Stimulated activated CD4-positive, alpha-beta T cell treated with anti-CD3 and anti-CD28 coated beads, Interleukin-4, amount 100 ng/mL, for 1 hour (primary cell): ENCODE measurements at regions not wholly inside any gene's neighbourhood (a gene's known extent, or its start where the extent isn't known, plus 50 kb on each side); places are given as distances from the start of the nearest gene placed in this dataset.
"Not testable (repeated sequence)": the region's sequence is repeated elsewhere in the genome, so short reads cannot be mapped to it uniquely, and the experiment has no call there.

Source experiments
- DNase-seq: peaks from one replicate; pipeline ENCODE4 v3.0.0-alpha.2; 2020

DNA sequence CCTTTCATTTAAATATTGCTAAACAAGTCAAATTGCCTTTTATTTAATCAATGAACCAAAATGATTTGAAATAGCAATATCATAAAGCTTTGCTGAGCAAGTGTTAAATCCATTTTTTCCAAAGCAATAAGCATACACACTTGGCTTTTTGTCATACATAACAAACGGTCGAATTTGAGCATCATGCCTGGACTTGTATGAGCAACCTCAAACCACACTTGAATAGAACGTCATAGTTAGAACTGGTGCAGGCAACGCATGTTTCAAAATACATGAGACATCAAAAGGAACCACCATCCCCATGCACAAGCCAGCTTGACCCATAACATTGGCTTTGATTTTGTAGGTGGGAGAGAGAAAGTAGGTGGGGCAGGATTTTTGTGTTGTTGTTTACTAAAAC is 812.3 kb upstream of the FRG1 start:
- DNase-seq: no peak

DNA sequence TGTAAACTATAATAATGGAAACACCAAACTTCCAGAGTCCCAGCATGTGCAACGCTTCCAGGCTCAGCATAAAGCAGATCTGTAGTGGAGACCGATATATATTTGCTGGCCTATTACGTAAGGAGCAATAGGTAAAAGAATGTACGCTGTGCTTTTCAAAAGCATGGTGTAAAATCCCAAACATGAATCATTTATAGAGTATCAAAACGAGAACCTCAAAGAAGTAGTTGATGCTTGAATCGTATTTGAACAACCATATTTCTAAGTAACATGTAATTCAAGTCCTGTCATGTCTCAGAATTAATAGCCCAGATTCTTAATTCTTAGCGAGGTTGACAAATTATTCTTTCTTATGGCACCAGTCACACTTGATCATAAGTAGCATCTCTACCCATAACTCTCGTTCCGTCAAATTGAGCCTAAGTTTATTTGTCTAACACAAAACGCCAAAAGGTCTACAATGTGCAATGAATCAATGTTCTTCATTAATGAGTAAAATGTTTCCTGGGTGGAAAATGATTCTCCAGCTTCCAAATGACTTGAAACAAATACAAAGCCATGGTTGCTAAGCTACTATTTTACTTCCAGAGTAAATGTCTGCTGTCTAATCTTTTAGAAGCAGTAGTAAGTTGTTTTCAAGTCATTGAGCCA is 811.5 kb upstream of the FRG1 start:
- no peak for DNase-seq

DNA sequence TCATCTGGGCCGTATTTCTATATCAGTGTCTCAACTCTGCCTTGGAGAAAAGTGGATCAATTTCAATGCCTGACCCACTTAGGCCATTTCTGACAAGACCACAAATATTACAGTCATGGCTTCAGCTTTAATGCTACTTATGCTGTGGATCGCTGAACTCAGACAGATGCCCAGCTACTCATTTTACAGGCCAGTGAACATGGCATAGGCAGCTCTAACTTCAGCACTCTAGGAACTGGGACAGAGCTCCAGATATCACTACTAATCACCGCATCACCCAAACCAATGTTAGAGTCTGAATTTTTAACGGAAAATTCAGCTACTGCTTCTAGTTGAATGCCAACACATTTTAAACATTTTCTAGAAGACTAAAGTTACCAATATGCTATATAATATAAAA is 809.6 kb upstream of the FRG1 start:
- no peak for DNase-seq

DNA sequence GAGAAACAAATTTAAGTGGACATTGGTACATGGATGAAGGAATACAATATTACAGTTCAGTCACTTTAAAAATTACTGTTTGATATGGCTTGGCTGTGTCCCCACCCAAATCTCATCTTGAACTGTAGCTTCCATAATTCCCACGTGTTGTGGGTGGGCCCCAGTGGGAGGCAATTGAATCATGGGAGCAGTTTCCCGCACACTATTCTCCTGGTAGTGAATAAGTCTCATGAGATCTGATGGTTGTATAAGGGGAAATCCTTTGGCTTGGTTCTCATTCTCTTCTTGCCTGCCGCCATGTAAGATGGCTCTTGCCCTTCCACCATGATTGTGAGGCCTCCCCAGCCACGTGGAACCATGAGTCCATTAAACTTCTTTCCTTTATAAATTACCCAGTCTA is 804.2 kb upstream of the FRG1 start:
- no peak for DNase-seq

DNA sequence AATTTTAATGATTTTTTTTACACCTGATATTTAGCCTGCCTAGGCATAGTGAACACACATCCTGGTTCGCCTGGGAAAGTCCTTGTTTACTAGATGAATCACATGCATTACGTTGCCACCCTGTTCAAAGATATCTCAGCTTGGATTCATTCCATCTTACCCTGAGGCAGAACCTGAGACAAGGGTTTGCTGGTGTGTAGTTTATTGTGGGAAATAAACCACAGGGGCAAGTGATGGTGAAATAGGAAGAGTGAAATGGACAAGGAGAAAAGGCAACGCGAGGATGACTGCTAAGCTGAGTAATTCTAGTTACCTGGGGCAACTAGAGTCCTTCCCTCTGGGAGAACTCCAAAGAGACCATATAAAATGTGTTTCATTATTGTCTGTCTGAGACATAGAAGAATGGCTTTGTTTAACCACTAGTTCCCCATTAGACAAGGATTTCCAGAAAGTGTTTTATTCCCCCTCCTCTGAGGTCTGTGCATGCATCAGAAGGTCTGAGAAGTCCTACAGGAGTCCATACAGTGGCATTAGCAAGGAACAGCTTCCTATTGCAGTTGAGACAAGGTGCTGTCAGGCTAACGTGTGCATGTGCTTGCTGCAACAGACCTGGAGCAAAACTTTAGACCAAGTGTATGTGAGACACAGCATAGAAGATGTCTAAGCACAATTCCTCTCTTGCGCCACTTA is 797.3 kb upstream of the FRG1 start:
- DNase-seq: no peak

DNA sequence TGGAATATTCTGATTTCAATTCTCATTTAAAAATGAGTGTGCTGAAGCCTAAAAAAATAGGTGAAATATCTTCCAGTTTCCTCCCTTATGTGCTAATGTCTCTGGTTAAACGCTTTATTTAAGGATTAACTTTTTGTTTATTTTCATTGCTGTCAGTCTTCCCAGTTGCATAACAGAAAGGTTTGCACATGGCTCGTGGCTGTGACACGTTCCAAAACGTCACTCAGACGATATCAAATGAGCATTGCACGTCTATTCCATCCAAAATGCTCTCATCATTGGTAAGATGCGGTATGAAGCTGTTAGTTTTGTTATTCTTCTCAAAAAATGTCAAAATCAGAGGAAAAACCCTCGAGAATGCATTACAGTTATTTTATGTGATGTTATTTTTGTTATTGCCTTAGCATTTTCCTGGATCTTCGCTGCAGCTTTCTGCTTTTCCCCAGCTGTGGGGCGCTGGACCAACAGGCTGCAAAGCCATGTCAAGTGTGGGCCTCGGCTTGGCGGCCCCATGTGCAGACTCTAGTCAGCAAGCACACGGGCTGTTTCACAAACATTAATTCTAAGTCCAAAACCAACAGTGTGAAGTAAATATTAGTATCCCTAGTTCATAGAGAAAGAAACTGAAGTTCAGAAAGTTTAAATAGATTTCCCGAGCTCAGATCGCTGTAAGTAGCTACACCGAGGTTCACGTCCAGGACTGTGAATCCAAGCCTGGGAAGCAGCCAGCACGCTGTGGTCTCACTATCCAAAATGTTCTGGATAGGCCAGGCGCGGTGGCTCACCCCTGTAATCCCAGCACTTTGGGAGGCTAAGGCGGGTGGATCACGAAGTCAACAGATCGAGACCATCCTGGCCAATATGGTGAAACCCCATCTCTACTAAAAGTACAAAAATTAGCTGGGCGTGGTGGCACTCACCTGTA is 793.4 kb upstream of the FRG1 start:
- no peak for DNase-seq

DNA sequence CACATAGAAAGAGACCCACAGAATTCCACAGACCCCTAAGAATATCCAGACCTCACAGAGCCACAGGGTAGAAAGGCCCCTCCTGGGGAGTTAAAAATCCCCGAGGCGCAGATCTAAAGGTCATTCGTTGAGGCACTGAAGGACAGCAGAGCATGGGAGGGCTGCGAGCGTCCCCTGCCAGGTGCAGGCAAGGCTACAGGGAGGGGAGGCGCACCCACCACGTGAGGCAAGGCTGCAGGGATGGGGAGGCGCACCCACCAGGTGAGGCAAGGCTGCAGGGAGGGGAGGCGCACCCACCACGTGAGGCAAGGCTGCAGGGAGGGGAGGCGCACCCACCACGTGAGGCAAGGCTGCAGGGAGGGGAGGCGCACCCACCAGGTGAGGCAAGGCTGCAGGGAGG is 785.6 kb upstream of the FRG1 start:
- not testable (repeated sequence) for DNase-seq

DNA sequence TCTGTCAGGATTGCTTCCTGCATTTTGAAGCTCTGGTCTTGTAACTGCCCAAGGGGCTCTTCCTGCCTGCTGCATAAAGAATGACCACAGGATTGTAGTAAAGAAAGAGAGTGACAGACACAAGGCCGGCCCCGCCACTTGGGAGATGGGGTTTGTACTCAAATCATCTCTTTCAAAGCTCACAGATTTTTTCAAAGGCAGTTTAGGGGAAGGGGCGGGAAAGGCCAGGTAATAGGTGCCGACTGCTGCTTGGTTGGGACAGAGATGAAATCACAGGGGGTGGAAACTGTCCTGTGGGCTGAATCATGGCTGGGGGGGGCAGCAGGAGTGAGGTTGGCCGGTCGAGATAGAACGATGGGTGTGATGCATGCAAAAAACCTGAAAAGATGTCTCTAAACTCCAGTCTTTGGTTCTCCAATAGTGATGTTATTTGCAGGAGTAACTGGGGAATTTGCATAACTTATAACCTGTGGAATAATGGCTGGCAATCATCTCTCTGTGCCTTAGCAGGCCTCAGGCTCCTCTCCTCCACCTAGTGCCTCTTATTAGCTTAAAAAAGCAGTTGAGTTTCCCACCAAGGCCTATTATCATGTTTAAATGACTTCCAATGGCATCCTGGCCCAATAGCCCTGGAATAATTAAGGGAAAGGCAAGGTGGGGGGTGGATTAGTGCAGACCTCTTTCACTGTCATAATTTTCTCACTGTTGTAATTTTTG is 778.4 kb upstream of the FRG1 start:
- DNase-seq: no peak

DNA sequence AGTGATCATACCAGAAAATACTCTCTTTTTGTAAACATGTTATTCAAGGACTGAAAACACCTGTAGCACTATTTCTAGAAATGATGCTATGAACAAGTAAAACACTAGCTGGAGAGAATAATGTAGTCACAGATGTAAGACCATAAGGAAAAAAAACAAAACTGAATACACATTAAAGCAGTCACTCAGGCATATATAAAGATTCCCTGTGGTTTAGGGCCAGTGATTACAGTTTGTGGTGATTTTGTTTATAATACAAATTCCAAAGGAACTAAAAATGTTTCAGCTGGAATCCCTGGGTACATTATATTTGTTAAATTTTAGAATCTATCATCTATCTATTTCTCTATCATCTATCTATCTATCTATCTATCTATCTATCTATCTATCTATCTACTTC is 777.8 kb upstream of the FRG1 start:
- DNase-seq: no peak

DNA sequence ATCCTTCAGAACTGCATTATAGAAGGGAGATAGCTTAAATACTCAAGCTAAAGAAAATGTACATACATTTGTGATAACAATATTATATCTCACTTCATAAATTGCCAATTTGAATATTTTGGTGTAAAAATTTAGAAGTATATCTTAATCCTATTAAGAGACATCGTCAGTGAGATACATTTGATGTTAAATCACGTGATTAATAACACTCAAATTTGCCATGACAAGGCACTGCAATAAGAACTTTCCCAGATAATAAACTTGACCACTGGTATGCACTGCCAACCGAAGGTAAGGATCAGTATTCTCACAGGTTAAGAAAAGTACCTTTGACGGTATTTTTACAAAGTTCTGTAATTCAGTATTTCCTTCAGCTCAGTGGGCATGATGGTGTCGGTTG is 764.7 kb upstream of the FRG1 start:
- no peak for DNase-seq

DNA sequence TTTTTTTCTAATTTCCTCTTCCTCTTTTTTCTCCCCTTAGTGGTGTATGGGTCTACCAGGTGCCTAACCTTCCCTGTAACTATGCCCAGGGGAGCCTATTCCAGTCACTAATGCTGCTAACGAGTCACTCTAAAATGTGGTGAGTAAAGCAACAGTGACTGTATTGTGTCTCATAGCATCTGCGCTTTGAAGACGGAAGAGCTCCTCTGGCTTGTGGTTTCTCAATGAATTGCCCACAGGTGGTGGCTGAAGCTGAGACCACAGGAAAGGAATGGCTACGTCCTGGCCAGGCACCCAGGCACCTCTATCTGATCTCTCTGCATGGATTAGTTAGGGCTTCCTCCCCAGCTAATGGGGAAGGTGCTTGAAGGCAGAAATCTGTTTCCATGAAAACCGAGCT is 763.5 kb upstream of the FRG1 start:
- no peak for DNase-seq

DNA sequence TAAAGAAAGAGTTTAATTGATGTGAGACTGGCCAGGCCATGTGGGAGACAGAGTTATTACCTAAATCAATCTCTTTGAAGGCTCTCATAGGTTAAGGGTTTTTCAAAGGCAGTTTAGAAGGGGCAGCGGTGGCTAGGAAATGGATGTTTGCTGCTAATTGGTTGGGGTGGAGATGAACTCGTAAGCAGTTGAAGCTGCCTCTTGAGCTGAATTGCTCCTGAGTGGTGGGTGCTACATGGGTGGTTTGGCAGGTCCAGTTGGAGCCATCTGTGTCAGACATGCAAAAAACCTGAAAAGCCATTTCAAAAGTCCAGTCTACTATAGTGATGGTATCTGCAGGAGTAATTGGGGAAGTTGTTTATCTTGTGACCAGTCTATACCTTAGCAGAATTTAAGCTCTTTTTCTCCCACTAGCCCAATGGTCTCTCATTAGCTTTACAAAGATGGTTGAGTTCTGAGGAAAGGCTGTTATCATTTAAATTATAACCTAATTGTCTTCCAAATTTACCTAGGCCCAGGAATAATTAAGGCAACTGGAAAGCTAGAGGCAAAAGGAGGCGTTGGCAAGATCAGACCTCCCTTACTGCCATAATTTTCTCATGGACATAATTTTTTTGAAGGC is 762.4 kb upstream of the FRG1 start:
- no peak for DNase-seq

DNA sequence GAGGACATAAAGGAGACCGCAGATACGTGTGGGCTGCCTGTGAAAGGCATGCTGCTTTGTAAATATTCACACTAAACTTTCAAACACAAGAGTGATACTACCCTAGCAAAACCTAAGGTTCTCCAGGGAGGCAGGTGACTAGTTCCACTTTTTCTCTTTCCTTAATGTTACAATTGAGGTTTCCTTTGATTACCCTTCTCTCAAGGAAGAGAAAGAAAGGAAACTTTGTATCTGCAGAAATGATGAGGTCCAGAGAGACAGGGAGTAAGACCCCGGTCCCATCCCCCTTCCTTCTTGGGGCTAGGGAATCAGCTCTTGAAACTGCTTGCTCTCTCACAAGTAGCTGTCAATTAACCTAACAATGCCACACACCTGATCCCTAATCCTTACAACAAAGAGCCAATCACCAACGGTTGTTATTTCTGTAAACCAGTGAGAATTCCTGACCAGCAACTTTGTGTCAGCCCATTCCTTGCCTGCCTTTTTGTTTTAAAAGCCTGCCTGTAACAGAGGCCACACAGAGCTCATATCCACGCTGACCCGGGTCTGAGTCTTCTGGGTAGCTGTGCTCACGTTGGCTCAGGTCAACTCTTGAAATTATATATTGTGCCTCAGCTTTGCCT is 754.8 kb upstream of the FRG1 start:
- DNase-seq: no peak

DNA sequence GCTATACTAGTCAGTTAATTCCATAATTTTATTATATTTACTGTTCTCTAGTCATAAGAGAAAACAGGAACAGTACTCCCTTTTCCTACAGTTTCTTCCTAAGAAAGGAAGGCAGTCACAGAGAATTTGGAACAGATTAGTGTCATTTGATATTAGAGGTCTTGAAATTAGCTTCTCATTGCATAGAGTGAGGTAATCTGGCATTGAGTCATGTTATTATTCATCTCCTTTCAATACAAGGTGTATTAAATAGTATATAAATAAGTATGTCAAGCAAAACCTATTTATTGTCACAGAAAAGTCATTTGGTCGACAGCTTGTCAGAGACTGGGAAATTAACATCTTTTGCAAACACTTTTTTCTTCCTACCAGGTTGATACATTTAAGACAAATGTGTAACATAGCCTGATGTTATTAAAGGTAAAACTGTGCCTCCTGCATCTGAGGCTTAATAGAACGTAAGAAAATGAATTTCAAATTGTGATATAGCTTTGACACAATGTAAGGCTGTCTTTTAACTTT is 753.1 kb upstream of the FRG1 start:
- DNase-seq: no peak

DNA sequence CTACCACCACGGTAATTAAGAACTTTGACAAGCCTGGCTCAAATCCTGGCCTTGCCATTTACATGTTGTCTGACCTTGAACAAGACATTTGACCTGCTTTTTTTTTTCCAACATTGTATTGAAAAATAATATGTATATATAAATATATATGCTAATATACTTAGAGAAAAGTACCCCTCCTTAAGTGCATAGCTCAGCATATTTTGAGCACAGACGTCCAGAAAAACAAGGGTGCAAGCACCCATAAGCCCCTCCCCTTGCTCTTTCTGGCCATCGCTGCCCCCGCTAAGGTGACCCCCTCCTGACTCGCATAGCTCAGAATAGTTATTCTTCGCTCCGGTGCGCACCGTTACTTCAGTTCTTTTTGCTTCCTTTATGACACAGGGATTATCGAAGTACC is 742.0 kb upstream of the FRG1 start:
- no peak for DNase-seq

DNA sequence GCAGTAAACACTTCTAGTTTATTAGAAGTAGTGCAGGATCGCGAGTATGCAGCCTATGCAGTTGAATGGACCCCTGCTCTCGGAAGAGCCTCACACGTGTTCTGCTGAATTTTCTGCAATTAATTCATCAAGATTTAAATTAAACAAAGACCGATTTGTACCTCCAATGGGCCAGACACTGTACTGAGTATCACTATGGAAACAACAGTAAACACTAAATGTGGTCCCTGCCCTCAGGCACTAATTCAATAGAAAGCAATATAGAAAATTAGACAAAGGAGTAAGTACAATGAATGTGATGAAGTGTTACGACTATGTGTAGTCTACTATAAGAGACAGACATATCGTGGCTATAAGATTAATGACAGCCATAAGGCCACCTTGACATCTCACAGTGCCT is 740.3 kb upstream of the FRG1 start:
- no peak for DNase-seq

DNA sequence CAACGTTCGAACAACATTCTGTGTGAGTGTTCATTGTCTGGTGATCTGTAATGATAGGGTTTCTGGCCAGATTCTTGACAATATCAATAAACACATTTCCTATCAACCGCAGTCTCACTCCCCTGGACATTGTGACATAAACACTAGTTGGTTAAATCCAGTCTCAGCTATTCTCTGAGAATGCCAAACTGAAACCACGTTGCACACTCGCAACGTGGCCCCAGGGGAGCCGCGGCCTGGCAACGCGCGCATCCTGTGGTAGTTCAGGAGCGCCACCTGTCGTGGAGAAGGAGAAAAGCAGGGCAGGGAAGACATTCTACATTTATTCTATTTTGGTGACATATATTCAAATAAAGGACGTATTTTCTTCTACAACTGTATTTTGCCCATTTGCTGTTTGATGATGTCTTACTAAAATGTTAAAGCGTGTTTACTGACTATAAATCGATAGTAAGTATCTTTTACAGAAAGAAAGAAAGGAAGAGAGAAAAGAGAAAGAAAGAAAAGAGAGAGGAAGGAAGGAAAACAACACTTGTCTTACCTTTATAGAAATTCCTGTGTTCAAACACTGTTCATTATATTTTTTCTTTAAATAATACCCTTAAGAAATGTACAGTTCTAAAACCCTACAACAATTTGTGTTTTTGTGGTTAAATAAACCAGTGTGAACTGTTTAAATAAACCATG is 738.3 kb upstream of the FRG1 start:
- DNase-seq: peak; percentile 31

DNA sequence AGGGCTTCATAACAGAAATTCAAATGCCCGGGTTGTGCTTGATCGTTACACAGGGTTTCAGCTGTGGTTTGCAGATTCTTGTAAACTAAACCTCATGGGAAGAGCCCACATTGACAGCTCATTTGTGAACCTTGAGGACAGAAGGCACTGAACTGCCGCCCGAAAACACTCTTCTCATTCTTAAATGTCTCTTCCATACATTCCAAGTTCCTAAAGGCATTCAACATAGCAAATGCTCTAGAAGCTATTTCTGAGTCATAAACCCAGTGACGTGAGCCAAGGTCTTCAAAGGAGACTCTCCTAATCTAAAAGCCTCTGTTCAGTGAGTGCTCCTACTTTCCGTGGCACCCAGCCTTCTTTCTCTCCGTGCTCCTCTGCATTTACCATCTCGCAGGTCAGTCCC is 737.8 kb upstream of the FRG1 start:
- no peak for DNase-seq

DNA sequence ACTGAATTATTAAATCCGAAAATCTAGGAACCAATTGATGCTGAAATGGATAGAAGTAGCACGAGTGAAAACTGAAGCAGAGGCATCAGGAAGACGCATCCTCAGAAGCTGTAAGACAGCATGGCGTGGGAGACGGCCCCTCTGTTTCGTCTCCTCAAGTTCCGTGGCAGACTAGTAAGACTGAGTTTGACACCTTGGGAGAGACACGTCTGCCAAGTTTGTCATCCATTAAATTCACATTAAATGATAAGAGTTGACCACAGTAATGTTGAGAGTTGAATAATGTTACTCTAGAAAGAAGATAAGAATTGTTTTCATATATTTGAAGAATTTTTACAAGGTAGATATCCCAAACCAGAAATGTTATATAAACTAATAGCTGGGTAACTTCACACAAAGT is 736.1 kb upstream of the FRG1 start:
- no peak for DNase-seq

DNA sequence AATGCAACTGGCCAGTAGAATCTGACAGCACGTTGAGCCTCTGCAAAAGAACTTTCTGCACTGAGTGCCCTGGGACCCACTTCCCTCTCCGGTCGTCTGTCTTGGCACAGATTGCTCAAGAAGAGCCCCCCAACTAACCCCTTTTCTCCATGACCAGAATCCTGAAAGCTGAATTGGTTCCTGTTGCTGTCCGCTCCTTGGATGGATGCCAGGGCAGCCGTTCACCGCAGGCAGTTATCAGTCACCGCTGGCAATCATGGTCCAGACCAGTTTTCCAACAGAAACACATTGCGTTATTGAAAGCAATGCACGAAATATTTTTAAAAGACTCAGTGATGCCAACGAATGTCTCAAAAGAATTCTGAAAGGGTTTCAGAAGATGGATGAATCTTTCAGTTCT is 733.7 kb upstream of the FRG1 start:
- DNase-seq: no peak

DNA sequence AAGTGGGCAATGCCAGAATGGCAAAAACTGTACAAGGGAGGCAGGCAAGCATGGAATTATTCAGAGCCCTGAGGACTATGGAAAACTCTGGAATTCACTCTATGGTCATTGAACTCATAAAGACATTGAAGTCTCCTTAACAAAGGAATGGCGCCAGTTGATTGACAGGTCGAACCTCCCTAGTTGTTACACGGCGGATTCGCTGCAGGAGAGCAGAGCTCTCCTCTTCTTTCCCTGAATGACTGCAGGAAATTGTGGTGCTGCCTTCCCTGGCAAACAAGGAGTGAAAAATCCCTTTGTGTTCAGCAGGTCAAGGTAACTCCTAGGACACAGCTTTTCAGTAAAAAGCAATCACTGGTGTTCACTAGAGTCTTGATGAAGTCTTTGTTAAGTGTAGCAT is 732.8 kb upstream of the FRG1 start:
- no peak for DNase-seq

DNA sequence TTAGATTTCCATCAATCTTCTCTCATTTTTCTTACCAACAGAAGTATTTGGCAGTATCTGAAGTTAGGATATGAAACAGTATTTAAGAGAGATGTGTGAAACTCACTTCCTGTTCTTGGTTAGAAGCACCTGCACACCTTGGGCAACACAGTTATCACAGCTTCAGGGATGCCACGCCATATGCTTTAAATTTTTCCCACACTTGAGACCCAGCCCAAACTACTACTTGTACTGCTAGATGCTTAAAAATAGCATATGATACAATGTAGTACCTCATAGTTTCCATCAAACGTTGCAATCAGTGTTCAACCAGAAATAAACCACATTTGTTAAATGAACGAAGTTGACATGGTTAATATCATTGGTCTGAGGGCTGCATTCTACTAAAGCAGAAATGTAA is 725.1 kb upstream of the FRG1 start:
- DNase-seq: no peak
